Smooth muscle cell (in vitro differentiated cells): ENCODE measurements at regions not wholly inside any gene's neighbourhood (a gene's known extent, or its start where the extent isn't known, plus 50 kb on each side); places are given as distances from the start of the nearest gene placed in this dataset.

Experiments
- DNase-seq: peaks from one replicate; lab custom pipeline; 2025; ENCODE audit not compliant: unreplicated experiment; lab: John Stamatoyannopoulos, UW
- H2AFZ ChIP-seq: fragments of 200-600 bp; sonication (generic); 2 replicates; pipeline ENCODE4 v1.6.0; 2016; ENCODE audit warnings: antibody characterized with exemption, low read depth, mild to moderate bottlenecking
- H3F3A ChIP-seq: fragments of 200-600 bp; sonication (generic); 2 replicates; pipeline ENCODE4 v1.6.0; 2017; ENCODE audit warnings: antibody characterized with exemption, low read depth
- H3K27ac ChIP-seq: fragments of 200-600 bp; sonication (generic); 2 replicates; pipeline ENCODE4 v1.5.1; 2016; ENCODE audit warnings: low read depth, mild to moderate bottlenecking
- H3K27me3 ChIP-seq: fragments of 200-600 bp; sonication (generic); 2 replicates; pipeline ENCODE4 v1.6.1; 2016; ENCODE audit warnings: low read depth, mild to moderate bottlenecking
- H3K36me3 ChIP-seq: fragments of 200-600 bp; sonication (generic); 2 replicates; pipeline ENCODE4 v1.5.1; 2016; ENCODE audit warnings: low read depth
- H3K4me1 ChIP-seq: fragments of 200-600 bp; sonication (generic); 2 replicates; pipeline ENCODE4 v1.5.1; 2016; ENCODE audit warnings: low read depth
- H3K4me2 ChIP-seq: fragments of 200-600 bp; sonication (generic); 2 replicates; pipeline ENCODE4 v1.6.0; 2016; ENCODE audit warnings: mild to moderate bottlenecking
- H3K4me3 ChIP-seq: fragments of 200-600 bp; sonication (generic); 2 replicates; pipeline ENCODE4 v1.5.1; 2016; ENCODE audit warnings: mild to moderate bottlenecking
- H3K79me2 ChIP-seq: fragments of 200-600 bp; sonication (generic); 2 replicates; pipeline ENCODE4 v1.6.0; 2016; ENCODE audit warnings: low read depth, mild to moderate bottlenecking
- H3K9ac ChIP-seq: fragments of 200-600 bp; sonication (generic); 2 replicates; pipeline ENCODE4 v1.6.0; 2016; ENCODE audit warnings: low read depth
- H3K9me3 ChIP-seq: fragments of 200-600 bp; sonication (generic); replicated peaks from 2 replicates; pipeline ENCODE4 v1.5.1; 2016; ENCODE audit warnings: low read depth
- H4K20me1 ChIP-seq: fragments of 200-600 bp; sonication (generic); 2 replicates; pipeline ENCODE4 v1.6.0; 2016; ENCODE audit warnings: low read depth
- CTCF ChIP-seq: fragments of 200-600 bp; sonication (generic); IDR thresholded peaks from 2 replicates; pipeline ENCODE4 v1.5.1; 2017; ENCODE audit warnings: borderline replicate concordance, mild to moderate bottlenecking, antibody characterized with exemption; ENCODE audit not compliant: insufficient read depth, poor library complexity, severe bottlenecking
- WGBS: methylation state at CpG from one replicate; pipeline ENCODE4 v1.1.7; 2016; ENCODE audit warnings: low lambda C conversion rate; 5-methylcytosine and 5-hydroxymethylcytosine counted together

- no peak for TF ChIP-seq CTCF
- no peak overlapping the region for H3K4me2 ChIP-seq
- no peaks in the 10 kb centered on the region for H3K79me2 ChIP-seq
Measured at GRCh38 chr1:244234009-244234643, 183.0 kb downstream of the ZBTB18 start.

DNA sequence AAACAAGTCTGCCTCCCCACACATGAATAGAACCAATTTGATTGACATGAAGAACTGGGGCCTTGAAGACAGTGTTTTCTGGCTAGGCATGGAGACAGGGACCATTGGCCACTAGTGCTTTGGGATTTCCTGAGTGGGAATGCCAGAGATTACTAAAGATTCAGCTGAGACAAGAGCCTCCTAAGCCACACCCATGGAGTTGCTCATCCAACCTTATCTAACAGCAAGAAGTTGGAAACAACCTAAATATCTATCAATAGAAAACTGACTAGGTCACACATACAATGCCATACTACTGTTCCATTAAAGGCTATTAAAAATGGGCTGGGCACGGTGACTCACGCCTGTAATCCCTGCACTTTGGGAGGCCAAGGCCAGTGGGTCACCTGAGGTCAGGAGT is 184.1 kb downstream of the ZBTB18 start:
- no peak overlapping the region for H3K27ac ChIP-seq
- H3K79me2 ChIP-seq: no peaks in the 10 kb centered on the region
- H3K4me1 ChIP-seq: peaks cover 8% of the 10 kb centered on the region
- H3K9ac ChIP-seq: no peak overlapping the region
- H3K9me3 ChIP-seq: no peaks in the 10 kb centered on the region
- no peak overlapping the region for H3K4me3 ChIP-seq
- no peak for TF ChIP-seq CTCF
- no peaks in the 10 kb centered on the region for H3K36me3 ChIP-seq
- DNase-seq: no peak
- H3K4me2 ChIP-seq: no peak overlapping the region
- H3F3A ChIP-seq: no peaks in the 10 kb centered on the region
- H2AFZ ChIP-seq: no peak overlapping the region
- H4K20me1 ChIP-seq: no peaks in the 10 kb centered on the region
- no peaks in the 10 kb centered on the region for H3K27me3 ChIP-seq
- WGBS: 88% methylated on average over 2 of the region's 2 CpGs

More at GRCh38 chr1:244234009-244234643, 183.0 kb downstream of the ZBTB18 start:
- Histone ChIP-seq H3K36me3 (no peaks in the 10 kb centered on the region), H3K9ac (no peak overlapping the region), H2AFZ (no peak overlapping the region), H3K4me3 (no peak overlapping the region), H3K27ac (no peak overlapping the region), H4K20me1 (no peaks in the 10 kb centered on the region), H3K4me1 (peaks cover 8% of the 10 kb centered on the region), H3F3A (no peaks in the 10 kb centered on the region), H3K9me3 (no peaks in the 10 kb centered on the region), H3K27me3 (no peaks in the 10 kb centered on the region)
- DNase-seq: no peak
- 83% methylated on average over 15 of the region's 15 CpGs for WGBS

DNA sequence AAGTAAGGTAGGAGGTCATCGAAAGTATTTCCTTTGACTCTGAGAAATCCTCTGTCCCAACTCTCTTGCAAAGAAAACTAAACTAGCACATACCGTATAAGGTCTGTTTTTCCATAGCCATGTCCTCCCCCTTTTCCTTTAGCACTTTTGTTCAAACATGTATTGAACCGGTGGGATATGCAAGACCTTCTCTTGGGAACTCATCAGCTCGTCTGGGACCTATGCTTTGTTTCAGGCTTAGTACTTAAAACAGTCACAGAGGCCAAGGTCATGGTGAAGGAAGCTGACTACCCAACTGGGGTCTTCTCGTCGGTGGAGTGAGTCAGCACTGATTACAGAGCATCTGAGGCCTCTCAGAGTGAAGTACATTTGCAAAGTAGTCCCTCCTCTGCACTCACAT is 185.0 kb downstream of the ZBTB18 start:
- Histone ChIP-seq H3K4me2 (no peak overlapping the region), H3K9me3 (no peaks in the 10 kb centered on the region), H3K9ac (no peak overlapping the region), H4K20me1 (no peaks in the 10 kb centered on the region), H3K79me2 (no peaks in the 10 kb centered on the region), H3K36me3 (no peaks in the 10 kb centered on the region), H3K27ac (no peak overlapping the region), H3K27me3 (no peaks in the 10 kb centered on the region), H3K4me3 (no peak overlapping the region), H3K4me1 (peaks cover 8% of the 10 kb centered on the region), H2AFZ (no peak overlapping the region), H3F3A (no peaks in the 10 kb centered on the region)
- no peak for TF ChIP-seq CTCF
- 71% methylated on average over 6 of the region's 6 CpGs for WGBS
- no peak for DNase-seq

DNA sequence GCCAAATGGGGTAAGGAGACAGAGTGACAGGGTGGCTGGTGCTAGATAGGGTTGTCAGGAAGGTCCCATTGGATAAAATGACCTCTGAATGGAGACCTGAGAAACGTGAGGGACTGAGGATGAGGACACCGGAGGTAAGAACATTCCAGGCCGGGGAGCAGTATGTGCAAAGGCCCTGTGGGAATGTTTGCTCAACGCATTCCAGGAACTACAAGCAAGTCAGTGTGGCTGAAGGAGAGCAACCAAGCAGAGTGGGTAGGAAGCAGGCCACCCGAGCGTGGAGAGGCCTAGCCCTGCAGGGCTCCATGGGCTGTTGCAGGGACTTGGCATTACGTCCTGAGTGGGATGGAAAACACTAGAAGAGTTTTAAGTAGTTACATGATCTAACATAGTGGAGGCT is 185.6 kb downstream of the ZBTB18 start:
- Histone ChIP-seq H4K20me1 (no peaks in the 10 kb centered on the region), H3K27ac (no peak overlapping the region), H3K9me3 (no peaks in the 10 kb centered on the region), H3K4me3 (no peak overlapping the region), H3K79me2 (no peaks in the 10 kb centered on the region), H3K27me3 (no peaks in the 10 kb centered on the region), H3K4me2 (no peak overlapping the region), H3K36me3 (no peaks in the 10 kb centered on the region), H3K4me1 (peaks cover 3% of the 10 kb centered on the region), H3F3A (no peaks in the 10 kb centered on the region), H2AFZ (no peak overlapping the region), H3K9ac (no peak overlapping the region)
- DNase-seq: no peak
- no peak for TF ChIP-seq CTCF
- 90% methylated on average over 7 of the region's 7 CpGs for WGBS
